GM12864 (cell line): ENCODE measurements at regions not wholly inside any gene's neighbourhood (a gene's known extent, or its start where the extent isn't known, plus 50 kb on each side); places are given as distances from the start of the nearest gene placed in this dataset.
"Not testable (repeated sequence)": the region's sequence is repeated elsewhere in the genome, so short reads cannot be mapped to it uniquely, and the experiment has no call there.

Experiments
- DNase-seq: peaks from one replicate; pipeline ENCODE4 v3.0.0-alpha.2; 2011; ENCODE audit warnings: low read depth
- H3K4me3 ChIP-seq: 2 replicates; pipeline ENCODE4 v1.5.1; 2011; ENCODE audit warnings: mild to moderate bottlenecking, low read depth, low read length, control low read depth
- CTCF ChIP-seq: IDR thresholded peaks from 2 replicates; pipeline ENCODE4 v1.5.1; 2011; ENCODE audit warnings: low read depth, mild to moderate bottlenecking, moderate library complexity, low read length, control low read depth, inconsistent platforms; ENCODE audit errors: missing control alignments

- no peak overlapping the region for H3K4me3 ChIP-seq
- TF ChIP-seq CTCF, result no peak
- DNase-seq, result no peak
These were observed 613.5 kb upstream of the TBX3 start for GRCh38 chr12:115297445-115297844.

- no peak overlapping the region for H3K4me3 ChIP-seq
- TF ChIP-seq CTCF, result no peak
- DNase-seq, result no peak
These were observed 612.7 kb upstream of the TBX3 start for GRCh38 chr12:115296613-115297198.

- no peak for DNase-seq
- H3K4me3 ChIP-seq, result no peak overlapping the region
- no peak for TF ChIP-seq CTCF
These were observed 611.9 kb upstream of the TBX3 start for GRCh38 chr12:115295886-115296285.

- TF ChIP-seq CTCF, result no peak
- H3K4me3 ChIP-seq, result no peak overlapping the region
- no peak for DNase-seq
These were observed 610.6 kb upstream of the TBX3 start for GRCh38 chr12:115294453-115295133.

GRCh38 chr12:115285429-115285828 lies 601.5 kb upstream of the TBX3 start:
- not testable (repeated sequence) for H3K4me3 ChIP-seq, DNase-seq

- DNase-seq, result no peak
- H3K4me3 ChIP-seq, result no peak overlapping the region
- TF ChIP-seq CTCF, result no peak
These were observed 589.5 kb upstream of the TBX3 start for GRCh38 chr12:115273456-115273855.

GRCh38 chr12:115268451-115268850 lies 584.5 kb upstream of the TBX3 start:
- H3K4me3 ChIP-seq, result no peak overlapping the region
- no peak for DNase-seq
- TF ChIP-seq CTCF, result no peak
